SK-N-SH treated with all-trans-retinoic acid at 6 μM for 48 hours (cell line): ENCODE measurements at regions not wholly inside any gene's neighbourhood (a gene's known extent, or its start where the extent isn't known, plus 50 kb on each side); places are given as distances from the start of the nearest gene placed in this dataset.

ENCODE experiments used
- ATAC-seq: fragments of 200-7000 bp; cut with Tn5 transposase; 3 replicates; pipeline ENCODE4 v1.9.1; 2020; ENCODE audit warnings: mild to moderate bottlenecking, moderate library complexity
- ARNTL ChIP-seq: fragments of 450-650 bp; formaldehyde crosslinking; IDR thresholded peaks from 2 replicates; pipeline ENCODE4 v1.5.0; 2020; ENCODE audit warnings: low read depth, mild to moderate bottlenecking, moderate library complexity, borderline replicate concordance
- BACH2 ChIP-seq: fragments of 250-450 bp; sonication (Bioruptor Pico); IDR thresholded peaks from 2 replicates; pipeline ENCODE4 v1.9.0; 2021; ENCODE audit warnings: mild to moderate bottlenecking, borderline replicate concordance
- CREB5 ChIP-seq: fragments of 250-450 bp; sonication (Bioruptor Pico); IDR thresholded peaks from 2 replicates; pipeline ENCODE4 v1.5.1; 2020; ENCODE audit warnings: low read depth, mild to moderate bottlenecking, moderate library complexity
- CSDC2 ChIP-seq: fragments of 250-450 bp; sonication (Bioruptor Pico); IDR thresholded peaks from 2 replicates; pipeline ENCODE4 v1.5.0; 2020; ENCODE audit warnings: mild to moderate bottlenecking, moderate library complexity
- CSRNP3 ChIP-seq: fragments of 250-450 bp; sonication (Bioruptor Pico); IDR thresholded peaks from 2 replicates; pipeline ENCODE4 v1.5.1; 2021; ENCODE audit warnings: mild to moderate bottlenecking, moderate library complexity
- ESRRG ChIP-seq: fragments of 250-450 bp; sonication (Bioruptor Pico); IDR thresholded peaks from 2 replicates; pipeline ENCODE4 v1.6.1; 2021; ENCODE audit warnings: mild to moderate bottlenecking
- GLIS3 ChIP-seq: fragments of 250-450 bp; sonication (Bioruptor Pico); IDR thresholded peaks from 2 replicates; pipeline ENCODE4 v1.5.0; 2020; ENCODE audit warnings: mild to moderate bottlenecking, moderate library complexity
- ISL1 ChIP-seq: fragments of 250-450 bp; sonication (Bioruptor Pico); IDR thresholded peaks from 2 replicates; pipeline ENCODE4 v2.1.2; 2022; ENCODE audit warnings: mild to moderate bottlenecking, moderate library complexity
- PATZ1 ChIP-seq: fragments of 250-450 bp; sonication (Bioruptor Pico); IDR thresholded peaks from 2 replicates; pipeline ENCODE4 v1.8.0; 2020; ENCODE audit warnings: mild to moderate bottlenecking, moderate library complexity, borderline replicate concordance
- POU6F1 ChIP-seq: fragments of 250-450 bp; sonication (Bioruptor Pico); IDR thresholded peaks from 2 replicates; pipeline ENCODE4 v1.8.0; 2021; ENCODE audit warnings: low read depth, mild to moderate bottlenecking, moderate library complexity, borderline replicate concordance
- PPARA ChIP-seq: fragments of 250-450 bp; sonication (Bioruptor Pico); IDR thresholded peaks from 2 replicates; pipeline ENCODE4 v1.5.0; 2020; ENCODE audit warnings: mild to moderate bottlenecking, borderline replicate concordance
- RARB ChIP-seq: fragments of 250-450 bp; sonication (Bioruptor Pico); IDR thresholded peaks from 2 replicates; pipeline ENCODE4 v1.8.0; 2021; ENCODE audit warnings: mild to moderate bottlenecking, moderate library complexity
- SNAI2 ChIP-seq: fragments of 250-450 bp; sonication (Bioruptor Pico); IDR thresholded peaks from 2 replicates; pipeline ENCODE4 v1.5.0; 2020; ENCODE audit warnings: mild to moderate bottlenecking, moderate library complexity
- TCF4 ChIP-seq: fragments of 250-450 bp; sonication (Bioruptor Pico); IDR thresholded peaks from 2 replicates; pipeline ENCODE4 v1.8.0; 2021; ENCODE audit warnings: mild to moderate bottlenecking, moderate library complexity, borderline replicate concordance
- TOX ChIP-seq: fragments of 250-450 bp; sonication (Bioruptor Pico); IDR thresholded peaks from 2 replicates; pipeline ENCODE4 v1.8.0; 2021; ENCODE audit warnings: mild to moderate bottlenecking, moderate library complexity, borderline replicate concordance
- TSHZ2 ChIP-seq: fragments of 250-450 bp; sonication (Bioruptor Pico); IDR thresholded peaks from 2 replicates; pipeline ENCODE4 v1.5.0; 2020; ENCODE audit warnings: mild to moderate bottlenecking, moderate library complexity
- ZC3H10 ChIP-seq: fragments of 250-450 bp; sonication (Bioruptor Pico); IDR thresholded peaks from 2 replicates; pipeline ENCODE4 v1.5.1; 2021; ENCODE audit warnings: mild to moderate bottlenecking, moderate library complexity
- ZFP30 ChIP-seq: fragments of 450-650 bp; formaldehyde crosslinking; IDR thresholded peaks from 2 replicates; pipeline ENCODE4 v1.5.0; 2022; ENCODE audit warnings: mild to moderate bottlenecking, moderate library complexity
- ZNF8 ChIP-seq: fragments of 450-650 bp; formaldehyde crosslinking; IDR thresholded peaks from 2 replicates; pipeline ENCODE4 v1.5.0; 2020; ENCODE audit warnings: mild to moderate bottlenecking, moderate library complexity

- TF ChIP-seq ARNTL (CRISPR knock-in tag), result no peak
- no peak for TF ChIP-seq GLIS3 (CRISPR knock-in tag)
- no peak for TF ChIP-seq CSDC2 (CRISPR knock-in tag)
- TF ChIP-seq CREB5 (CRISPR knock-in tag), result no peak
- no peak for TF ChIP-seq ZC3H10
- TF ChIP-seq ESRRG (CRISPR knock-in tag), result no peak
- no peak for TF ChIP-seq CSRNP3 (CRISPR knock-in tag)
- TF ChIP-seq PPARA (CRISPR knock-in tag), result no peak
- ATAC-seq, result peak; percentile 73
Observed at GRCh38 chr4:89482251-89482650, 174.7 kb upstream of the GPRIN3 start.

GRCh38 chr4:89469930-89470375 is 162.4 kb upstream of the GPRIN3 start:
- TF ChIP-seq GLIS3 (CRISPR knock-in tag), result no peak
- no peak for TF ChIP-seq POU6F1 (CRISPR knock-in tag)
- TF ChIP-seq ZFP30 (CRISPR knock-in tag), result no peak
- no peak for TF ChIP-seq TSHZ2 (CRISPR knock-in tag)
- TF ChIP-seq TOX, result no peak
- no peak for TF ChIP-seq PATZ1 (CRISPR knock-in tag)
- no peak for TF ChIP-seq PPARA (CRISPR knock-in tag)
- no peak for TF ChIP-seq TCF4 (CRISPR knock-in tag)
- TF ChIP-seq BACH2, result no peak
- no peak for TF ChIP-seq ESRRG (CRISPR knock-in tag)
- TF ChIP-seq CREB5 (CRISPR knock-in tag), result no peak
- no peak for TF ChIP-seq RARB (CRISPR knock-in tag)
- no peak for TF ChIP-seq ZNF8 (CRISPR knock-in tag)
- no peak for TF ChIP-seq ZC3H10
- no peak for TF ChIP-seq SNAI2 (CRISPR knock-in tag)
- peak; percentile 93 for ATAC-seq

GRCh38 chr4:89469516-89469915 is 161.9 kb upstream of the GPRIN3 start:
- ATAC-seq, result no peak
- TF ChIP-seq ARNTL (CRISPR knock-in tag) (no peak), ISL1 (CRISPR knock-in tag) (no peak), ZNF8 (CRISPR knock-in tag) (no peak), TCF4 (CRISPR knock-in tag) (no peak), CSDC2 (CRISPR knock-in tag) (no peak), BACH2 (no peak), CREB5 (CRISPR knock-in tag) (no peak), ESRRG (CRISPR knock-in tag) (no peak), TSHZ2 (CRISPR knock-in tag) (no peak), POU6F1 (CRISPR knock-in tag) (no peak)
